GM20000 (cell line): ENCODE measurements at regions not wholly inside any gene's neighbourhood (a gene's known extent, or its start where the extent isn't known, plus 50 kb on each side); places are given as distances from the start of the nearest gene placed in this dataset.
"Not testable (repeated sequence)": the region's sequence is repeated elsewhere in the genome, so short reads cannot be mapped to it uniquely, and the experiment has no call there.

Experiments
- DNase-seq: peaks from one replicate; pipeline ENCODE4 v3.0.0; 2012; ENCODE audit warnings: low spot score
- CTCF ChIP-seq: IDR thresholded peaks from 2 replicates; pipeline ENCODE4 v1.5.1; 2012; ENCODE audit warnings: mild to moderate bottlenecking, control low read depth; ENCODE audit errors: extremely low read depth, missing control alignments

GRCh38 chr15:21269121-21269520, 171.2 kb downstream of the POTEB3 start:
- TF ChIP-seq CTCF, result no peak
- no peak for DNase-seq

- no peak for TF ChIP-seq CTCF
- no peak for DNase-seq
These were observed 171.8 kb downstream of the POTEB3 start for GRCh38 chr15:21268436-21268940.

GRCh38 chr15:21267671-21268395, 172.5 kb downstream of the POTEB3 start:
- DNase-seq, result no peak
- TF ChIP-seq CTCF, result no peak

DNA sequence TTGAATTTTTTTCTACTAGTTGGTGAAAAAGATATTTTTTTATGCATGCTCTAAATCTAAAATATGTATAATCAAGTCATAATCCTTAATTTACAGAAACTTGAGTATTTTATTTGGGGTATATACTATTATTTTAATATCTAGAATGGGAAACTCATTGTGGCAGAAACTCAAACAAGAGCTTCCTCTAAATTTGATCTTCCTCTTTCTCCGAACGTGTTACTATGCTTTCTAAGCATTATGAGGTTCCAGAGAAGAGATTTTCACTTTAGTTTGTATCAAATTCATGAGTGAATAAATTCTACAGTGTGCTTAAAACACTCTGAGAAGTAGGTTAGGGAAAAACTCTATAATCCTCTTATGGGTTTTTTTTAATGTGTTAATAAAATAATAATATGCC, 173.1 kb downstream of the POTEB3 start:
- no peak for DNase-seq
- no peak for TF ChIP-seq CTCF

- not testable (repeated sequence) for DNase-seq
These were observed 174.7 kb downstream of the POTEB3 start for GRCh38 chr15:21265628-21266027.

GRCh38 chr15:21262851-21263425, 177.4 kb downstream of the POTEB3 start:
- no peak for TF ChIP-seq CTCF
- DNase-seq, result no peak

DNA sequence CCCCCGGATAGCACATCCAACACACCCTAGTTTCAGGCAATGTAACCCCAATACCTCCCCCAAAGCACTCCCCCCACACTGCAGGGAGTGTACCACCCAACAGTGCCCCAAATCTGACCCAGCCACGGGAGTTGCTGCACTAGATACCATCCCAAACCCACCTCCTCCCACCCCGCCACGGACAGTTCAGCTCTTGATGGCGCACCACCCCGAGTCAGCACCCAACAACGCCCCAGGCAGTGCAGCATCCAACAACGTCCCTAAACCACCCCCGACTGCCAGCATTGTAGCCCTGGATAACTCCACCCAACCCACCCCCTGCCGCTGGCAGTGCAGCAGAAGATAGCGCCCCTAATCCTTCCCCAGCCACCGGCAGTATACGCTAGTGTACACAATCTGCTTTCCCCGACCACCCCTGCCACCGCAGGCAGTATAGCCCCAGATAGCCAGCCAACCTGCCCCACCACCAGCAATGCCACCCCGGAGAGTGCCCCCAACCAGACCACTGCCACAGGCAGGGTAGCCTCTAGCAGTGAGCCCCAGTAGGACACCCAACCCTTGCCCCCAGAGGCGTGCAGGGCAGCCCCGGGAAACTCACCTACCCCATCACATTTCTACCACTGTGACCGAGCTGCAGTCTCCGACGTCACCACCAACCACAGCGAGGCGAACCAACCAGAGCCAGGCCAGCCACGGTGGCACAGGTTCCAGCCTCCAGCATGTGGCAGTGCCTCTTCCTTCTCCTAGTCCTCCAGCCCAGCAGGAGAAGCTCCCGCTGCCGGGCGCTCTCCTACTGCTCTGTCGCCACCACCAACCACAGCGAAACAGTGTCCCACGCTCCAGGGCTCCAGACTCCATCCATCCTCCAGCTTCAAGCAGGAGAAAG, 178.1 kb downstream of the POTEB3 start:
- DNase-seq, result peak; percentile 21
- no peak for TF ChIP-seq CTCF
